H9 (cell line): ENCODE measurements at regions not wholly inside any gene's neighbourhood (a gene's known extent, or its start where the extent isn't known, plus 50 kb on each side); places are given as distances from the start of the nearest gene placed in this dataset.

Experiments used
- DNase-seq: peaks from one replicate; pipeline ENCODE4 v3.0.0-alpha.2; 2017
- H2AFZ ChIP-seq: one replicate; pipeline ENCODE4 v1.6.1; 2013; ENCODE audit warnings: mild to moderate bottlenecking, low read length, control low read depth, moderate library complexity
- H2AK5ac ChIP-seq: 2 replicates; pipeline ENCODE4 v1.6.1; 2013; ENCODE audit warnings: low read length, control low read depth, mixed read lengths; ENCODE audit not compliant: insufficient read length
- H2BK120ac ChIP-seq: one replicate; pipeline ENCODE4 v1.6.1; 2013; ENCODE audit warnings: low read depth, mild to moderate bottlenecking, low read length, control low read depth, inconsistent platforms; ENCODE audit not compliant: poor library complexity, severe bottlenecking
- H2BK12ac ChIP-seq: 2 replicates; pipeline ENCODE4 v1.6.1; 2013; ENCODE audit warnings: low read length, control low read depth, mixed read lengths, low read depth; ENCODE audit not compliant: insufficient read length
- H2BK15ac ChIP-seq: 2 replicates; pipeline ENCODE4 v1.6.1; 2013; ENCODE audit warnings: low read depth, low read length, control low read depth
- H2BK20ac ChIP-seq: one replicate; pipeline ENCODE4 v1.6.1; 2013; ENCODE audit warnings: low read depth, mild to moderate bottlenecking, low read length, control low read depth, inconsistent platforms; ENCODE audit not compliant: poor library complexity, severe bottlenecking
- H2BK5ac ChIP-seq: 2 replicates; pipeline ENCODE4 v1.6.1; 2013; ENCODE audit warnings: low read length, control low read depth, mixed read lengths; ENCODE audit not compliant: insufficient read length
- H3K14ac ChIP-seq: 2 replicates; pipeline ENCODE4 v1.6.1; 2013; ENCODE audit warnings: low read length, control low read depth; ENCODE audit not compliant: insufficient read depth
- H3K18ac ChIP-seq: 2 replicates; pipeline ENCODE4 v1.6.1; 2013; ENCODE audit warnings: low read depth, mild to moderate bottlenecking, mixed read lengths, low read length, control low read depth; ENCODE audit not compliant: insufficient read length
- H3K23ac ChIP-seq: 2 replicates; pipeline ENCODE4 v1.6.1; 2013; ENCODE audit warnings: low read length, control low read depth, mixed read lengths, low read depth; ENCODE audit not compliant: insufficient read length
- H3K23me2 ChIP-seq: 2 replicates; pipeline ENCODE4 v1.6.1; 2013; ENCODE audit warnings: low read depth, mild to moderate bottlenecking, mixed read lengths, low read length, control low read depth; ENCODE audit not compliant: insufficient read length, poor library complexity, severe bottlenecking
- H3K27ac ChIP-seq: 2 replicates; pipeline ENCODE4 v1.5.1; 2013; ENCODE audit warnings: low read length, control low read depth, mixed read lengths, low read depth; ENCODE audit not compliant: insufficient read length
- H3K27me3 ChIP-seq: 2 replicates; pipeline ENCODE4 v1.6.1; 2013; ENCODE audit warnings: low read length, control low read depth, inconsistent platforms; ENCODE audit not compliant: insufficient read depth
- H3K4ac ChIP-seq: 2 replicates; pipeline ENCODE4 v1.6.1; 2013; ENCODE audit warnings: low read depth, mild to moderate bottlenecking, control low read depth, inconsistent platforms, low read length, moderate library complexity
- H3K4me1 ChIP-seq: 2 replicates; pipeline ENCODE4 v1.6.1; 2013; ENCODE audit warnings: low read length, control low read depth, inconsistent platforms; ENCODE audit not compliant: insufficient read depth
- H3K4me2 ChIP-seq: 2 replicates; pipeline ENCODE4 v1.6.1; 2013; ENCODE audit warnings: low read length, control low read depth, mixed read lengths; ENCODE audit not compliant: insufficient read length, insufficient read depth
- H3K56ac ChIP-seq: 2 replicates; pipeline ENCODE4 v1.6.1; 2013; ENCODE audit warnings: low read depth, mild to moderate bottlenecking, mixed read lengths, low read length, control low read depth; ENCODE audit not compliant: insufficient read length
- H3K79me1 ChIP-seq: 2 replicates; pipeline ENCODE4 v1.6.1; 2013; ENCODE audit warnings: low read depth, mild to moderate bottlenecking, moderate library complexity, low read length, control low read depth, inconsistent platforms; ENCODE audit not compliant: insufficient read depth, poor library complexity, severe bottlenecking
- H3K79me2 ChIP-seq: 2 replicates; pipeline ENCODE4 v1.6.1; 2013; ENCODE audit warnings: low read length, control low read depth, inconsistent platforms; ENCODE audit not compliant: insufficient read depth
- H3K9ac ChIP-seq: 2 replicates; pipeline ENCODE4 v1.6.1; 2013; ENCODE audit warnings: low read length, control low read depth, mixed read lengths; ENCODE audit not compliant: insufficient read length; ENCODE audit errors: extremely low read depth
- H3K9me3 ChIP-seq: one replicate; pipeline ENCODE4 v1.6.1; 2013; ENCODE audit warnings: low read depth, low read length, inconsistent platforms; ENCODE audit not compliant: control insufficient read depth
- H3T11ph ChIP-seq: one replicate; pipeline ENCODE4 v1.6.1; 2013; ENCODE audit warnings: mild to moderate bottlenecking, low read length, control low read depth, inconsistent platforms
- H4K20me1 ChIP-seq: one replicate; pipeline ENCODE4 v1.6.1; 2013; ENCODE audit not compliant: control insufficient read depth, insufficient read length, insufficient read depth
- H4K5ac ChIP-seq: 2 replicates; pipeline ENCODE4 v1.6.1; 2013; ENCODE audit warnings: low read depth, mild to moderate bottlenecking, mixed read lengths, low read length, control low read depth; ENCODE audit not compliant: insufficient read length
- H4K8ac ChIP-seq: replicated peaks from 2 replicates; pipeline ENCODE4 v1.6.1; 2013; ENCODE audit warnings: low read length, control low read depth, mixed read lengths, low read depth; ENCODE audit not compliant: insufficient read length
- H4K91ac ChIP-seq: 2 replicates; pipeline ENCODE4 v1.6.1; 2013; ENCODE audit warnings: low read depth, mild to moderate bottlenecking, moderate library complexity, mixed read lengths, low read length, control low read depth; ENCODE audit not compliant: insufficient read length
- H3K27ac Mint-ChIP-seq, 3 experiments: 2 replicates in 2 of 3; 3 replicates in 1 of 3; pipeline ENCODE4 v1.8.0; 2020 to 2021; ENCODE audit warnings: mixed read lengths in 3 of 3, mild to moderate bottlenecking in 1 of 3, moderate library complexity in 1 of 3
- H3K27me3 Mint-ChIP-seq: 2 replicates; pipeline ENCODE4 v1.8.0; 2021; ENCODE audit warnings: low read depth, mild to moderate bottlenecking, moderate library complexity, mixed read lengths
- H3K36me3 Mint-ChIP-seq, 3 experiments: 2 replicates in 2 of 3; 3 replicates in 1 of 3; pipeline ENCODE4 v1.8.0; 2020 to 2021; ENCODE audit warnings: low read depth in 3 of 3, mixed read lengths in 3 of 3; ENCODE audit not compliant: insufficient read depth in 1 of 3
- H3K4me1 Mint-ChIP-seq, 2 experiments: 2 replicates each; pipeline ENCODE4 v1.8.0; 2020; ENCODE audit warnings: mixed read lengths in 2 of 2
- H3K4me3 Mint-ChIP-seq, 2 experiments: 2 replicates in 1 of 2; 3 replicates in 1 of 2; pipeline ENCODE4 v1.8.0; 2020 to 2021; ENCODE audit warnings: mild to moderate bottlenecking in 2 of 2, mixed read lengths in 2 of 2, moderate library complexity in 1 of 2
- H3K9me3 Mint-ChIP-seq, 2 experiments: 2 replicates in 1 of 2; 3 replicates in 1 of 2; pipeline ENCODE4 v1.8.0; 2020; ENCODE audit warnings: mild to moderate bottlenecking in 2 of 2, mixed read lengths in 2 of 2, moderate library complexity in 1 of 2
- CTCF ChIP-seq: fragments of 200-600 bp; sonication (generic); conservative IDR thresholded peaks from 3 replicates; pipeline ENCODE4 v1.8.0; 2021; ENCODE audit warnings: antibody characterized with exemption, mild to moderate bottlenecking
- WGBS: extraction: QIAGEN DNeasy Blood & Tissue Kit; methylation state at CpG from one replicate; pipeline ENCODE4 v1.1.7; 2013; ENCODE audit warnings: missing lambda C conversion rate, low lambda C conversion rate, mixed read lengths; ENCODE audit not compliant: insufficient read length; ENCODE audit errors: extremely low coverage; 5-methylcytosine and 5-hydroxymethylcytosine counted together

- no peak overlapping the region for H2AFZ ChIP-seq
- H3K4me3 Mint-ChIP-seq, result no peak overlapping the region
These were observed 271.8 kb downstream of the ZIC1 start for GRCh38 chr3:147680837-147681483.

More at GRCh38 chr3:147680837-147681483, 271.8 kb downstream of the ZIC1 start:
- H3K79me2 ChIP-seq, result no peaks in the 10 kb centered on the region
- no peaks in the 10 kb centered on the region for H3K4me1 Mint-ChIP-seq
- H2BK120ac ChIP-seq, result no peak overlapping the region
- no peak overlapping the region for H4K8ac ChIP-seq
- no peak for DNase-seq
- H2BK12ac ChIP-seq, result no peak overlapping the region
- WGBS, result no CpG with 5 or more reads among the region's 6 CpGs
- H3K23me2 ChIP-seq, result no peaks in the 10 kb centered on the region
- H2BK5ac ChIP-seq, result no peak overlapping the region
- peaks cover 5 to 6% of the 10 kb centered on the region in 2 experiments for H3K9me3 Mint-ChIP-seq
- H2BK20ac ChIP-seq, result no peak overlapping the region
- no peak overlapping the region for H3K14ac ChIP-seq
- no peaks in the 10 kb centered on the region for H3K4me1 ChIP-seq
- no peaks in the 10 kb centered on the region for H3K27me3 ChIP-seq
- no peak overlapping the region for H3K4ac ChIP-seq
- H3K27ac Mint-ChIP-seq, result no peak overlapping the region
- H3K9me3 ChIP-seq, result no peaks in the 10 kb centered on the region
- no peaks in the 10 kb centered on the region for H3K27me3 Mint-ChIP-seq
- no peak overlapping the region for H3K18ac ChIP-seq
- H2BK15ac ChIP-seq, result no peak overlapping the region
- no peak overlapping the region for H3K4me2 ChIP-seq
- no peak overlapping the region for H3K56ac ChIP-seq
- no peak overlapping the region for H4K5ac ChIP-seq
- H3K79me1 ChIP-seq, result no peaks in the 10 kb centered on the region
- no peaks in the 10 kb centered on the region for H4K20me1 ChIP-seq
- no peak overlapping the region for H4K91ac ChIP-seq
- no peaks in the 10 kb centered on the region for H3K36me3 Mint-ChIP-seq
- H3T11ph ChIP-seq, result no peak overlapping the region
- no peak overlapping the region for H3K23ac ChIP-seq
- no peak overlapping the region for H3K27ac ChIP-seq
- no peak for TF ChIP-seq CTCF
- no peak overlapping the region for H2AK5ac ChIP-seq
- H3K9ac ChIP-seq, result no peak overlapping the region
